GM21367 (cell line): ENCODE measurements at regions not wholly inside any gene's neighbourhood (a gene's known extent, or its start where the extent isn't known, plus 50 kb on each side); places are given as distances from the start of the nearest gene placed in this dataset.
"Not testable (repeated sequence)": the region's sequence is repeated elsewhere in the genome, so short reads cannot be mapped to it uniquely, and the experiment has no call there.

Source experiments
- ATAC-seq: cut with Tn5 transposase; IDR thresholded peaks from one replicate; pipeline ENCODE4 v1.9.1; 2021; ENCODE audit not compliant: unreplicated experiment

- ATAC-seq, result no peak
Measured at GRCh38 chr14:43003845-43004244, 1397.2 kb downstream of the LRFN5 start.

- no peak for ATAC-seq
Measured at GRCh38 chr14:43001731-43002130, 1395.1 kb downstream of the LRFN5 start.

GRCh38 chr14:42994051-42994736 is 1387.5 kb downstream of the LRFN5 start:
- ATAC-seq, result no peak

- ATAC-seq, result no peak
Measured at GRCh38 chr14:42992930-42993329, 1386.3 kb downstream of the LRFN5 start.

GRCh38 chr14:42980419-42980818 is 1373.7 kb downstream of the LRFN5 start:
- ATAC-seq, result no peak

GRCh38 chr14:42973171-42973570 is 1366.5 kb downstream of the LRFN5 start:
- ATAC-seq, result not testable (repeated sequence)

- ATAC-seq, result no peak
Measured at GRCh38 chr14:42965512-42965911, 1358.8 kb downstream of the LRFN5 start.

GRCh38 chr14:42961509-42961908 is 1354.8 kb downstream of the LRFN5 start:
- no peak for ATAC-seq

- ATAC-seq, result no peak
Measured at GRCh38 chr14:42950363-42950762, 1343.7 kb downstream of the LRFN5 start.

GRCh38 chr14:42947991-42948390 is 1341.3 kb downstream of the LRFN5 start:
- no peak for ATAC-seq

- no peak for ATAC-seq
Measured at GRCh38 chr14:42944284-42944683, 1337.6 kb downstream of the LRFN5 start.

GRCh38 chr14:42931308-42931707 is 1324.6 kb downstream of the LRFN5 start:
- no peak for ATAC-seq

- ATAC-seq, result no peak
Measured at GRCh38 chr14:42929806-42930480, 1323.3 kb downstream of the LRFN5 start.

GRCh38 chr14:42927313-42927712 is 1320.6 kb downstream of the LRFN5 start:
- ATAC-seq, result no peak

- ATAC-seq, result no peak
Measured at GRCh38 chr14:42921901-42922300, 1315.2 kb downstream of the LRFN5 start.

- no peak for ATAC-seq
Measured at GRCh38 chr14:42918615-42919014, 1311.9 kb downstream of the LRFN5 start.

GRCh38 chr14:42911642-42912041 is 1305.0 kb downstream of the LRFN5 start:
- no peak for ATAC-seq

GRCh38 chr14:42909659-42910058 is 1303.0 kb downstream of the LRFN5 start:
- ATAC-seq, result no peak

GRCh38 chr14:42893183-42893582 is 1286.5 kb downstream of the LRFN5 start:
- ATAC-seq, result no peak

GRCh38 chr14:42884100-42884499 is 1277.4 kb downstream of the LRFN5 start:
- ATAC-seq, result no peak

GRCh38 chr14:42877716-42878115 is 1271.0 kb downstream of the LRFN5 start:
- no peak for ATAC-seq

- ATAC-seq, result no peak
Measured at GRCh38 chr14:42872786-42873185, 1266.1 kb downstream of the LRFN5 start.

- ATAC-seq, result no peak
Measured at GRCh38 chr14:42869681-42870080, 1263.0 kb downstream of the LRFN5 start.
